Hepatocyte (in vitro differentiated cells): ENCODE measurements at regions not wholly inside any gene's neighbourhood (a gene's known extent, or its start where the extent isn't known, plus 50 kb on each side); places are given as distances from the start of the nearest gene placed in this dataset.

Experiments
- DNase-seq: peaks from one replicate; pipeline ENCODE4 v3.0.0-alpha.2; 2016; ENCODE audit warnings: low spot score
- H2AFZ ChIP-seq: fragments of 200-600 bp; sonication (generic); 2 replicates; pipeline ENCODE4 v1.6.0; 2016; ENCODE audit warnings: antibody characterized with exemption, mild to moderate bottlenecking
- H3K27ac ChIP-seq: fragments of 200-600 bp; sonication (generic); 2 replicates; pipeline ENCODE4 v1.5.1; 2016; ENCODE audit warnings: mild to moderate bottlenecking
- H3K27me3 ChIP-seq: fragments of 200-600 bp; sonication (generic); 2 replicates; pipeline ENCODE4 v1.6.1; 2016
- H3K36me3 ChIP-seq: fragments of 200-600 bp; sonication (generic); replicated peaks from 2 replicates; pipeline ENCODE4 v1.5.1; 2016; ENCODE audit warnings: low read depth; ENCODE audit not compliant: insufficient read depth
- H3K4me1 ChIP-seq: fragments of 200-600 bp; sonication (generic); 2 replicates; pipeline ENCODE4 v1.5.1; 2016; ENCODE audit warnings: mild to moderate bottlenecking, moderate library complexity; ENCODE audit not compliant: insufficient read depth
- H3K4me2 ChIP-seq: fragments of 200-600 bp; sonication (generic); 2 replicates; pipeline ENCODE4 v1.6.0; 2016
- H3K4me3 ChIP-seq: fragments of 200-600 bp; sonication (generic); 2 replicates; pipeline ENCODE4 v1.5.1; 2016; ENCODE audit warnings: mild to moderate bottlenecking
- H3K79me2 ChIP-seq: fragments of 200-600 bp; sonication (generic); 2 replicates; pipeline ENCODE4 v1.6.0; 2017; ENCODE audit warnings: mild to moderate bottlenecking
- H3K9me2 ChIP-seq: fragments of 200-600 bp; sonication (generic); replicated peaks from 2 replicates; pipeline ENCODE4 v1.6.0; 2017; ENCODE audit warnings: mild to moderate bottlenecking; ENCODE audit not compliant: insufficient read depth
- H3K9me3 ChIP-seq: fragments of 200-600 bp; sonication (generic); 2 replicates; pipeline ENCODE4 v1.5.1; 2016; ENCODE audit warnings: low read depth, mild to moderate bottlenecking
- H4K20me1 ChIP-seq: fragments of 200-600 bp; sonication (generic); 2 replicates; pipeline ENCODE4 v1.6.0; 2016; ENCODE audit warnings: mild to moderate bottlenecking; ENCODE audit not compliant: insufficient read depth, poor library complexity, severe bottlenecking
- EZH2 ChIP-seq: fragments of 200-600 bp; sonication (generic); IDR thresholded peaks from 2 replicates; pipeline ENCODE4 v1.6.1; 2016; ENCODE audit warnings: antibody characterized with exemption, mild to moderate bottlenecking, borderline replicate concordance
- EZH2phosphoT487 ChIP-seq: fragments of 200-600 bp; sonication (generic); IDR thresholded peaks from one replicate; pipeline ENCODE4 v1.6.1; 2018; ENCODE audit warnings: antibody characterized with exemption, mild to moderate bottlenecking, low read depth, moderate library complexity; ENCODE audit not compliant: unreplicated experiment, severe bottlenecking
- WGBS: methylation state at CpG from one replicate; pipeline ENCODE4 v1.1.6; 2016; ENCODE audit warnings: low lambda C conversion rate; ENCODE audit errors: missing lambda C conversion rate; 5-methylcytosine and 5-hydroxymethylcytosine counted together
- TF ChIP-seq, protein P1 (sequence below): fragments of 200-600 bp; sonication (generic); IDR thresholded peaks from 2 replicates; pipeline ENCODE4 v1.5.1; 2016; ENCODE audit warnings: antibody characterized with exemption, mild to moderate bottlenecking; ENCODE audit not compliant: poor library complexity

DNA sequence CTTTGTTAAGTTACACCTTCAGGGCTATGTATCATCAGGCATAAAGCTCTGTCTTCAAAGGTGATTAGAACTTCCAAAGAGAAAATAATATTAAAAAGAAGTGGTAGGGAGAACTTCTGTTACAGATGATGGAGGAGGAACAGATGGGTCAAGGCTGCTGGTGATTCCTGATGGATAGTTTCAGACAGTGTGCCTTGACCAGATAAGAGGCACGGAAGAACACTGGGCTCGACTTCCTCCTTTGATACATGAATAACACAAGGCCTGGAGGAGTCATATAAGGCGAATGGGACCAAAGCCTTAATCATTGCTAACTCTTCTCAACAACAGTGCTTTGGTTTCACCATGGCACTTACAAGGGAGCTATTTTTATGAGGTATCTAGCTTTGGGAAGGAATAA is 128.1 kb upstream of the RXFP2 start:
- TF ChIP-seq, protein P1, sequence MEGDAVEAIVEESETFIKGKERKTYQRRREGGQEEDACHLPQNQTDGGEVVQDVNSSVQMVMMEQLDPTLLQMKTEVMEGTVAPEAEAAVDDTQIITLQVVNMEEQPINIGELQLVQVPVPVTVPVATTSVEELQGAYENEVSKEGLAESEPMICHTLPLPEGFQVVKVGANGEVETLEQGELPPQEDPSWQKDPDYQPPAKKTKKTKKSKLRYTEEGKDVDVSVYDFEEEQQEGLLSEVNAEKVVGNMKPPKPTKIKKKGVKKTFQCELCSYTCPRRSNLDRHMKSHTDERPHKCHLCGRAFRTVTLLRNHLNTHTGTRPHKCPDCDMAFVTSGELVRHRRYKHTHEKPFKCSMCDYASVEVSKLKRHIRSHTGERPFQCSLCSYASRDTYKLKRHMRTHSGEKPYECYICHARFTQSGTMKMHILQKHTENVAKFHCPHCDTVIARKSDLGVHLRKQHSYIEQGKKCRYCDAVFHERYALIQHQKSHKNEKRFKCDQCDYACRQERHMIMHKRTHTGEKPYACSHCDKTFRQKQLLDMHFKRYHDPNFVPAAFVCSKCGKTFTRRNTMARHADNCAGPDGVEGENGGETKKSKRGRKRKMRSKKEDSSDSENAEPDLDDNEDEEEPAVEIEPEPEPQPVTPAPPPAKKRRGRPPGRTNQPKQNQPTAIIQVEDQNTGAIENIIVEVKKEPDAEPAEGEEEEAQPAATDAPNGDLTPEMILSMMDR, result no peak
- TF ChIP-seq EZH2phosphoT487 (no peak), EZH2 (no peak)

DNA sequence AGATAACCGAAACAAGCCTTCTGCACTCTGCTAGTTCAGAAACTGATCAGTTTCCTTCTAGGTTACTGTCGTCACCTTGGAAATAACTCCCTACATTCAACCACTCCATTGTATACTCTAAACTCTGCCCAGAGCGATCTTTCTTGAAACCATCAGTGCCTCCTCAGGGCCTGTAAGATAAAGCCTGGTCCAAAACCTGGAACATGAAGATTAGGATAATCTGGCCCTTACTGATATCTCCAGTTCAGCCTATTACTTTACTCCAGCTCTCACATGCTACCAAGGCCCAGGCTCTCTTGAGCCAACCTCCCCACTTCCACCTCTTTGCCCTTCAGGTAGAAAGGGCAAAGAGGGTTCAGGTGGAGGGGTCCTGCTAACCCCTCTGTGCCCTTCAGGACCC is 125.3 kb upstream of the RXFP2 start:
- Histone ChIP-seq H3K9me2 (no peaks in the 10 kb centered on the region), H3K79me2 (no peaks in the 10 kb centered on the region), H3K27ac (no peak overlapping the region), H3K4me1 (no peaks in the 10 kb centered on the region), H3K36me3 (no peaks in the 10 kb centered on the region), H3K9me3 (no peaks in the 10 kb centered on the region), H4K20me1 (no peaks in the 10 kb centered on the region), H3K4me2 (no peak overlapping the region), H3K27me3 (no peaks in the 10 kb centered on the region), H3K4me3 (no peak overlapping the region), H2AFZ (no peak overlapping the region)
- 97% methylated on average over 3 of the region's 3 CpGs for WGBS
- DNase-seq, result no peak
- TF ChIP-seq EZH2phosphoT487 (no peak), EZH2 (no peak)
- TF ChIP-seq, protein P1, result no peak

More for the DNA sequence above, 128.1 kb upstream of the RXFP2 start:
- DNase-seq, result no peak
- Histone ChIP-seq H3K4me2 (no peak overlapping the region), H3K9me2 (no peaks in the 10 kb centered on the region), H3K27me3 (no peaks in the 10 kb centered on the region), H3K79me2 (no peaks in the 10 kb centered on the region), H3K9me3 (no peaks in the 10 kb centered on the region), H3K4me1 (no peaks in the 10 kb centered on the region), H4K20me1 (no peaks in the 10 kb centered on the region), H3K36me3 (no peaks in the 10 kb centered on the region), H2AFZ (no peak overlapping the region), H3K4me3 (no peak overlapping the region), H3K27ac (no peak overlapping the region)
- WGBS, result 94% methylated on average over 3 of the region's 3 CpGs

DNA sequence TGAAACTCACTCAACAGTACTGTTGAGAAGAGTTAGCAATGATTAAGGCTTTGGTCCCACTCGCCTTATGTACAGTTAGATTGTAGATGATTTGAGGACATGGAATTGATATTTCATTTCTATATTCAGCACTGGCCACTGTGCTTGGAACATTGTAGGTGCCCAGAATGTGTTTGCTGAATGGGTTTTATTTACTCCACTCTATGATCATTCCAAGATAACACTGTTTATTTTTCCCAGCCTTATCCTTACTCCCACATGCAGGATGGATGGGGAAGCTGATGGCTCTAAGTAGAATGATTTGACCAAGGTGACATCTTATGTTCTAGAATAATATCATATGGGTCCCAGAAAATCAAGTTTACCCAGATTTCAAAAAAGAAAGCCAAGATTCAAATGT is 124.6 kb upstream of the RXFP2 start:
- TF ChIP-seq, protein P1, result no peak
- TF ChIP-seq EZH2phosphoT487, result no peak
- TF ChIP-seq EZH2, result no peak
- Histone ChIP-seq H3K27me3 (no peaks in the 10 kb centered on the region), H3K4me1 (no peaks in the 10 kb centered on the region), H3K36me3 (no peaks in the 10 kb centered on the region), H4K20me1 (no peaks in the 10 kb centered on the region), H3K9me3 (no peaks in the 10 kb centered on the region), H3K79me2 (no peaks in the 10 kb centered on the region), H3K27ac (no peak overlapping the region), H3K4me2 (no peak overlapping the region), H3K4me3 (no peak overlapping the region), H2AFZ (no peak overlapping the region), H3K9me2 (no peaks in the 10 kb centered on the region)
- 97% methylated on average over 1 of the region's 1 CpG for WGBS
- DNase-seq, result no peak

- no peak overlapping the region for H3K4me3 ChIP-seq
- 93% methylated on average over 1 of the region's 1 CpG for WGBS
Observed at GRCh38 chr13:31625115-31625514, 114.2 kb upstream of the RXFP2 start.

More at GRCh38 chr13:31625115-31625514, 114.2 kb upstream of the RXFP2 start:
- H3K9me2 ChIP-seq, result no peaks in the 10 kb centered on the region
- no peaks in the 10 kb centered on the region for H3K4me1 ChIP-seq
- TF ChIP-seq, protein P1, result no peak
- TF ChIP-seq EZH2, result no peak
- no peak for TF ChIP-seq EZH2phosphoT487
- no peak overlapping the region for H3K27ac ChIP-seq
- no peaks in the 10 kb centered on the region for H4K20me1 ChIP-seq
- no peaks in the 10 kb centered on the region for H3K79me2 ChIP-seq
- H3K36me3 ChIP-seq, result no peaks in the 10 kb centered on the region
- no peak for DNase-seq
- H3K4me2 ChIP-seq, result no peak overlapping the region
- no peaks in the 10 kb centered on the region for H3K9me3 ChIP-seq
- no peaks in the 10 kb centered on the region for H3K27me3 ChIP-seq
- H2AFZ ChIP-seq, result no peak overlapping the region
